ENCODE measurements at regions not wholly inside any gene's neighbourhood (a gene's known extent, or its start where the extent isn't known, plus 50 kb on each side); places are given as distances from the start of the nearest gene placed in this dataset.
A peak's percentile ranks its signal among the peaks of the same experiment; 100 is the strongest.

DNA sequence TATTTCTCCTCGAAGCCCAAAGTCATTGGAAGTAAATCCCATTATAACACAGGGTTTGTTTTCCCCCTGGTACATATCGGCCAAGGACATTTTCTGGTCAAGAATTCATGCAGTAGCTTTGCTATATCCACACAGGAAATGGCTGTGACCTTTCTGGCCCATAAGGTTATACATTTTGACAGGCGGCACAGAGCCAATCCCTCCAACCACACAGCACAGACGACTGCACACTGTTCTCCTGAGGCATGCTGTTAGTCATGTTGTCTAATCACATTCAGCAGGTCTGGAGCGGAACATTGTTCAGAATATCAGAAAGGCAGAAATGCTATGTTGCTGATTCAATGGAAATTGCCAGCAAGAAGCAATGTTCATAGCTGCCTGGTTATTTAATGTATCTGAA is 742.3 kb upstream of the SLC8A1 start:
- TF ChIP-seq TAF1 (conservative IDR thresholded peaks at IDR 0.05) (no peak), EGR1 (IDR thresholded peaks at IDR 0.05; ENCODE audit: low read depth in 2 of 2) (no peak), RXRA (IDR thresholded peaks at IDR 0.05) (no peak), SP1 (IDR thresholded peaks at IDR 0.05) (no peak), NR2F2 (IDR thresholded peaks at IDR 0.05) (peak; percentile 96), JUND (IDR thresholded peaks at IDR 0.05) (no peak), RAD21 (IDR thresholded peaks at IDR 0.05) (no peak)
- TF ChIP-seq, protein P1, sequence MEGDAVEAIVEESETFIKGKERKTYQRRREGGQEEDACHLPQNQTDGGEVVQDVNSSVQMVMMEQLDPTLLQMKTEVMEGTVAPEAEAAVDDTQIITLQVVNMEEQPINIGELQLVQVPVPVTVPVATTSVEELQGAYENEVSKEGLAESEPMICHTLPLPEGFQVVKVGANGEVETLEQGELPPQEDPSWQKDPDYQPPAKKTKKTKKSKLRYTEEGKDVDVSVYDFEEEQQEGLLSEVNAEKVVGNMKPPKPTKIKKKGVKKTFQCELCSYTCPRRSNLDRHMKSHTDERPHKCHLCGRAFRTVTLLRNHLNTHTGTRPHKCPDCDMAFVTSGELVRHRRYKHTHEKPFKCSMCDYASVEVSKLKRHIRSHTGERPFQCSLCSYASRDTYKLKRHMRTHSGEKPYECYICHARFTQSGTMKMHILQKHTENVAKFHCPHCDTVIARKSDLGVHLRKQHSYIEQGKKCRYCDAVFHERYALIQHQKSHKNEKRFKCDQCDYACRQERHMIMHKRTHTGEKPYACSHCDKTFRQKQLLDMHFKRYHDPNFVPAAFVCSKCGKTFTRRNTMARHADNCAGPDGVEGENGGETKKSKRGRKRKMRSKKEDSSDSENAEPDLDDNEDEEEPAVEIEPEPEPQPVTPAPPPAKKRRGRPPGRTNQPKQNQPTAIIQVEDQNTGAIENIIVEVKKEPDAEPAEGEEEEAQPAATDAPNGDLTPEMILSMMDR (IDR thresholded peaks at IDR 0.05; ENCODE audit: low read depth, low read length, missing input control), result no peak
- TF ChIP-seq, protein P2, sequence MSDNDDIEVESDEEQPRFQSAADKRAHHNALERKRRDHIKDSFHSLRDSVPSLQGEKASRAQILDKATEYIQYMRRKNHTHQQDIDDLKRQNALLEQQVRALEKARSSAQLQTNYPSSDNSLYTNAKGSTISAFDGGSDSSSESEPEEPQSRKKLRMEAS (IDR thresholded peaks at IDR 0.05), result no peak
- TF ChIP-seq, protein P3, sequence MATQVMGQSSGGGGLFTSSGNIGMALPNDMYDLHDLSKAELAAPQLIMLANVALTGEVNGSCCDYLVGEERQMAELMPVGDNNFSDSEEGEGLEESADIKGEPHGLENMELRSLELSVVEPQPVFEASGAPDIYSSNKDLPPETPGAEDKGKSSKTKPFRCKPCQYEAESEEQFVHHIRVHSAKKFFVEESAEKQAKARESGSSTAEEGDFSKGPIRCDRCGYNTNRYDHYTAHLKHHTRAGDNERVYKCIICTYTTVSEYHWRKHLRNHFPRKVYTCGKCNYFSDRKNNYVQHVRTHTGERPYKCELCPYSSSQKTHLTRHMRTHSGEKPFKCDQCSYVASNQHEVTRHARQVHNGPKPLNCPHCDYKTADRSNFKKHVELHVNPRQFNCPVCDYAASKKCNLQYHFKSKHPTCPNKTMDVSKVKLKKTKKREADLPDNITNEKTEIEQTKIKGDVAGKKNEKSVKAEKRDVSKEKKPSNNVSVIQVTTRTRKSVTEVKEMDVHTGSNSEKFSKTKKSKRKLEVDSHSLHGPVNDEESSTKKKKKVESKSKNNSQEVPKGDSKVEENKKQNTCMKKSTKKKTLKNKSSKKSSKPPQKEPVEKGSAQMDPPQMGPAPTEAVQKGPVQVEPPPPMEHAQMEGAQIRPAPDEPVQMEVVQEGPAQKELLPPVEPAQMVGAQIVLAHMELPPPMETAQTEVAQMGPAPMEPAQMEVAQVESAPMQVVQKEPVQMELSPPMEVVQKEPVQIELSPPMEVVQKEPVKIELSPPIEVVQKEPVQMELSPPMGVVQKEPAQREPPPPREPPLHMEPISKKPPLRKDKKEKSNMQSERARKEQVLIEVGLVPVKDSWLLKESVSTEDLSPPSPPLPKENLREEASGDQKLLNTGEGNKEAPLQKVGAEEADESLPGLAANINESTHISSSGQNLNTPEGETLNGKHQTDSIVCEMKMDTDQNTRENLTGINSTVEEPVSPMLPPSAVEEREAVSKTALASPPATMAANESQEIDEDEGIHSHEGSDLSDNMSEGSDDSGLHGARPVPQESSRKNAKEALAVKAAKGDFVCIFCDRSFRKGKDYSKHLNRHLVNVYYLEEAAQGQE (IDR thresholded peaks at IDR 0.05), result no peak
